ENCODE measurements at regions not wholly inside any gene's neighbourhood (a gene's known extent, or its start where the extent isn't known, plus 50 kb on each side); places are given as distances from the start of the nearest gene placed in this dataset.

DNA sequence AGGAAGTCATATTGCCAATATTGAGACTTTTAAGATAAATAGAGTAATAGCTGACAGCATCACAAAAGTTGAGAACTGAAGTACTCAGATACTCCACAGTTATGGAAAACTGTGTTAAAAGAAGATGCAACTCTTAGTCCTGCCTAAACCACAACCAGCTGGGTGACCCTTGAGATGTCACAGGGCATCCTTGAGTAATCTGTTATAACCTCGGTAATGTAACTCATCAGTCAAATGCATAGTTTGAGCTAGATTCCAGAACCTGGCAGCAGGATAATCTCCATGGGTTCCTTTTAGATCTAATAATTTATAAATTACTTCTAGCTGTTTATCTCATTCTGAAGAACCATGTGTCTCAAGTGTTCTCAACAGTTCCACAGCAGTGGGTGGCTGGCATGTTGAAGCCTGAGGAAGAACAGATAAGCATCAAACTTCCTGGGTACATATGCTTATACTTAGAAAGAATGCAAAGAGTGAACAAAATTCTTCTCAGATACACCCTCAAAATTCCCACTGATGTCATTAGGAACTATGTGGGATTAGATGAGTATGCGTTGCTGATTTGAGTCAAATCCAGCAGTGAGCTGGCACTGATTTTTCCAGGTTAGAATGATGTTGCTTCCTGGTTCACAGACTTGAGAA lies 304.1 kb upstream of the ERBB4 start:
- 85 to 97% methylated on average over 2 of the region's 2 CpGs for WGBS, 2 donors
- TF ChIP-seq EP300 (IDR thresholded peaks at IDR 0.05) (no peak), POLR2A (IDR thresholded peaks at IDR 0.05) (no peak), POLR2AphosphoS5 (IDR thresholded peaks at IDR 0.05) (no peak)
- TF ChIP-seq, protein P1, sequence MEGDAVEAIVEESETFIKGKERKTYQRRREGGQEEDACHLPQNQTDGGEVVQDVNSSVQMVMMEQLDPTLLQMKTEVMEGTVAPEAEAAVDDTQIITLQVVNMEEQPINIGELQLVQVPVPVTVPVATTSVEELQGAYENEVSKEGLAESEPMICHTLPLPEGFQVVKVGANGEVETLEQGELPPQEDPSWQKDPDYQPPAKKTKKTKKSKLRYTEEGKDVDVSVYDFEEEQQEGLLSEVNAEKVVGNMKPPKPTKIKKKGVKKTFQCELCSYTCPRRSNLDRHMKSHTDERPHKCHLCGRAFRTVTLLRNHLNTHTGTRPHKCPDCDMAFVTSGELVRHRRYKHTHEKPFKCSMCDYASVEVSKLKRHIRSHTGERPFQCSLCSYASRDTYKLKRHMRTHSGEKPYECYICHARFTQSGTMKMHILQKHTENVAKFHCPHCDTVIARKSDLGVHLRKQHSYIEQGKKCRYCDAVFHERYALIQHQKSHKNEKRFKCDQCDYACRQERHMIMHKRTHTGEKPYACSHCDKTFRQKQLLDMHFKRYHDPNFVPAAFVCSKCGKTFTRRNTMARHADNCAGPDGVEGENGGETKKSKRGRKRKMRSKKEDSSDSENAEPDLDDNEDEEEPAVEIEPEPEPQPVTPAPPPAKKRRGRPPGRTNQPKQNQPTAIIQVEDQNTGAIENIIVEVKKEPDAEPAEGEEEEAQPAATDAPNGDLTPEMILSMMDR (IDR thresholded peaks at IDR 0.05), result no peak
- intact Hi-C loops (cut with DNase I), result no loop called here

DNA sequence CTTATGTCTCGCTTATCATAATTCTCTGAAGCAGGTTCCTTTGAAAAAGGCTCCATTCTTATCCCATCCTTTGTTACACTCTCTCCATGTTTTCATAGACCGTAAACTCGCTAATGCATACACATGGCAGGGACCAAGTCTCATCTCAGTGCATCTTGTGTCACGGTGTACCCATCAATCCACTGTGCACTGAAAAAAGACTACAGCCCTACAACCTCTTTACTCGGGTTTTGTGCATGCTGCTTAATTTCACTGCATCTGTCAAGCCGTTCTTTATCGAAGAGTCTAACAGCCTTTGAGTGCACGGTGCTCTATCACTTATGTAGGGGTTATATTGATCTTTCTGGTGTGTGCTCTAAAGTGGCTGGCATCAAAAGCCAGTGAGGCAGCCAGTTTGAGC lies 302.9 kb upstream of the ERBB4 start:
- Histone ChIP-seq H3K27ac (no peak overlapping the region), H3K4me3 (no peak overlapping the region), H3K4me1 (no peaks in the 10 kb centered on the region), H3K36me3 (no peaks in the 10 kb centered on the region), H3K9me3 (no peaks in the 10 kb centered on the region), H3K27me3 (no peaks in the 10 kb centered on the region)
- TF ChIP-seq, protein P1 (IDR thresholded peaks at IDR 0.05), result no peak
- TF ChIP-seq EP300 (IDR thresholded peaks at IDR 0.05), result no peak
- no peak for TF ChIP-seq POLR2AphosphoS5 (IDR thresholded peaks at IDR 0.05)
- TF ChIP-seq POLR2A (IDR thresholded peaks at IDR 0.05), result no peak
- intact Hi-C loops (cut with DNase I), result no loop called here
- 89 to 91% methylated on average over 8 of the region's 8 CpGs for WGBS, 2 donors
- DNase-seq, result no peak

More for the DNA sequence above, 304.1 kb upstream of the ERBB4 start:
- Histone ChIP-seq H3K27me3 (no peaks in the 10 kb centered on the region), H3K4me3 (no peak overlapping the region), H3K4me1 (no peaks in the 10 kb centered on the region), H3K9me3 (no peaks in the 10 kb centered on the region), H3K36me3 (no peaks in the 10 kb centered on the region), H3K27ac (no peak overlapping the region)
- no peak for DNase-seq

DNA sequence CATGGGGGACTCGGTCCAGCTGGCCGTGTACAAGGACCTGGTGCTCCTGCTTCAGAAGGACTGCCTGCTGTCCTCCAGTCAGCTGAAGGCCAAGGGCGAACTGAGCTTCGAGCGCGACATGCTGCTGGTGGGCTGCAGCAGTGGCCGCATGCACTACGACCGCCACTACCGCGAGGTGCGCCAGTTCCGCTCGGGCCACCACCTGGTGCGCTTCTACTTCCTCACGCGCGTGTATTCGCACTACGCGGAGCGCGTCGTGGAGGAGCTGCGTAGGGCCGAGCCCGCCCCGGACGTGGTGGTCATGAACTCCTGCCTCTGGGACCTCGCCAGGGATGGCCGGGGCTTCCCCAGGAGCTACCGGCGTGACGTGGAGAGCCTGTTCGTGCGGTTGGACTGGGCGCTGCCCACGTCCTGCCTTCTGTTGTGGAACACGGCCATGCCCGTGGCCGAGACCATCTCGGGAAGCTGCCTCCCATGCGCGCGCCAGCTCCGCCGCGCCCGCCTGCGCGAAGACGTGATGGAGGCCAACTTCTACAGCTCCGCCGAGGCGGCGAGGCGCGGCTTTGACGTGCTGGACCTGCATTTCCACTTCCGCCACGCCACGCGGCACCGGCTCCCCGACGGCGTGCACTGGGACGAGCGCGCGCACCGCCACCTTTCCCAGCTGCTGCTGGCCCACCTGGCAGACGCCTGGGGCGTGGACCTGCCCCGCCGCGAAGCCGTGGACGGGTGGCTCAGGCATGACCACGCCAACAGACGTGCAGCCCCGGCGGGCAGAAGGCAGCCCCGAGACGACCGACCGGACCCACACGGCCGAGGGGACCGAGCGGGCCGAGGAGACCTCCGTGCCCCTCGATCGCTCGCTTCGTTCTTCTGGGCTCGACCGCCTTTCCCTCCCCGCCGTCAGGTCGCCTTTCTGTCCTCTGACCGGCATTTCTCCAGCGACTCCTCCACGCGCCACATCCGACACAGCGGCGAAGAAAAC lies 293.9 kb upstream of the ERBB4 start:
- WGBS, 2 donors, result 82 to 91% methylated on average over 109 of the region's 109 CpGs
- no peaks in the 10 kb centered on the region for H3K36me3 ChIP-seq
- TF ChIP-seq POLR2AphosphoS5 (IDR thresholded peaks at IDR 0.05) (no peak), POLR2A (IDR thresholded peaks at IDR 0.05) (no peak), EP300 (IDR thresholded peaks at IDR 0.05) (no peak)
- TF ChIP-seq, protein P1 (IDR thresholded peaks at IDR 0.05), result no peak
- H3K4me1 ChIP-seq, result no peaks in the 10 kb centered on the region
- no peak overlapping the region for H3K4me3 ChIP-seq
- H3K9me3 ChIP-seq, result peaks cover 0 to 9% (median 8%) of the 10 kb centered on the region in 4 donors
- H3K27ac ChIP-seq, result no peak overlapping the region
- intact Hi-C loops (cut with DNase I), result no loop called here
- no peaks in the 10 kb centered on the region for H3K27me3 ChIP-seq
- DNase-seq, result peak; percentile 59

DNA sequence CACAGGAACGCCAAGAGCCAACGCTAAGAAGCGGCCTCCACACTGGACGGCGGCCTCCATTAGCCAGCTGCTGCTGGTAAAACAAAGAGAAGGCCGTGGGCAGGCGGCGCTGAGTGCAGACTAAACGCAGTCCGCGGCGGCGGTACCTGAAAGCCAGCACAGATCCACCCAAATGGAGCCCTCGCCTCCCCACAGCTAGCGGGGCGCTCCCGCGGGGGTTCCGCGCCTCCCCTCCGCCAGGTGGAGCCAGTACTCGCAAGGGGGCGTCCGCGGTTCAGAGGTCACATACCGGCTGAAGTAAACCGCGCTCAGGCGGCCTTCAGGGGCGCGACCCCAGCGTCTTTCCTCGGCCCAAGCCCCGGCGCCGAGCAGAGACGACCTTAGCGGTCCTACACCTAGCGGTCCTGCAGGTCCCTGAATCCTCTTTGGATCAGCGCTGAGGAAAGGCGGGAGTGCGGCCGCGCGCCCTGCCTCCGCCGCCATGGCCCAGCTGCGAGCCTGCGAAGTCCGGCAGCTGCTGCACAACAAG lies 293.1 kb upstream of the ERBB4 start:
- intact Hi-C loops (cut with DNase I), result no loop called here
- no peaks in the 10 kb centered on the region for H3K4me1 ChIP-seq
- H3K4me3 ChIP-seq, result no peak overlapping the region
- H3K36me3 ChIP-seq, result no peaks in the 10 kb centered on the region
- no peak for DNase-seq
- peaks cover 0 to 9% (median 8%) of the 10 kb centered on the region in 4 donors for H3K9me3 ChIP-seq
- TF ChIP-seq EP300 (IDR thresholded peaks at IDR 0.05) (no peak), POLR2AphosphoS5 (IDR thresholded peaks at IDR 0.05) (no peak), POLR2A (IDR thresholded peaks at IDR 0.05) (no peak)
- TF ChIP-seq, protein P1 (IDR thresholded peaks at IDR 0.05), result no peak
- H3K27ac ChIP-seq, result no peak overlapping the region
- no peaks in the 10 kb centered on the region for H3K27me3 ChIP-seq
- WGBS, 2 donors, result 90 to 96% methylated on average over 50 of the region's 50 CpGs
